Skeletal muscle satellite cell (primary cell): ENCODE measurements at regions not wholly inside any gene's neighbourhood (a gene's known extent, or its start where the extent isn't known, plus 50 kb on each side); places are given as distances from the start of the nearest gene placed in this dataset.
A peak's percentile ranks its signal among the peaks of the same experiment; 100 is the strongest.

Source experiments
- H3K27me3 ChIP-seq: 2 replicates; pipeline ENCODE4 v1.7.0; 2013; ENCODE audit warnings: low read length; ENCODE audit not compliant: control insufficient read depth, insufficient read depth
- H3K36me3 ChIP-seq: 2 replicates; pipeline ENCODE4 v1.7.0; 2013; ENCODE audit warnings: mild to moderate bottlenecking, control low read depth, low read length; ENCODE audit not compliant: insufficient read depth
- H3K4me1 ChIP-seq: 2 replicates; pipeline ENCODE4 v1.7.0; 2013; ENCODE audit warnings: low read length; ENCODE audit not compliant: control insufficient read depth, insufficient read depth
- H3K4me2 ChIP-seq: 2 replicates; pipeline ENCODE4 v1.7.0; 2013; ENCODE audit warnings: mild to moderate bottlenecking, low read length
- H3K4me3 ChIP-seq: 2 replicates; pipeline ENCODE4 v1.7.0; 2013; ENCODE audit warnings: low read length
- H3K9ac ChIP-seq: 2 replicates; pipeline ENCODE4 v1.7.0; 2013; ENCODE audit warnings: mild to moderate bottlenecking, low read depth, low read length, moderate library complexity
- H3K9me3 ChIP-seq: replicated peaks from 2 replicates; pipeline ENCODE4 v1.7.0; 2013; ENCODE audit warnings: mild to moderate bottlenecking, control low read depth, low read length

- no peaks in the 10 kb centered on the region for H3K36me3 ChIP-seq
- H3K9ac ChIP-seq = no peak overlapping the region
- H3K4me1 ChIP-seq = peaks cover 48% of the 10 kb centered on the region
- no peak overlapping the region for H3K4me3 ChIP-seq
- no peaks in the 10 kb centered on the region for H3K27me3 ChIP-seq
- no peaks in the 10 kb centered on the region for H3K9me3 ChIP-seq
- peak overlapping the region; percentile 19 for H3K4me2 ChIP-seq
Measured at GRCh38 chr15:70267306-70267705, 169.6 kb upstream of the TLE3 start.

- no peaks in the 10 kb centered on the region for H3K9me3 ChIP-seq
- no peaks in the 10 kb centered on the region for H3K36me3 ChIP-seq
- H3K27me3 ChIP-seq = no peaks in the 10 kb centered on the region
- peaks cover 42% of the 10 kb centered on the region for H3K4me1 ChIP-seq
- no peak overlapping the region for H3K9ac ChIP-seq
- no peak overlapping the region for H3K4me3 ChIP-seq
- peak overlapping the region; percentile 19 for H3K4me2 ChIP-seq
Measured at GRCh38 chr15:70266412-70267121, 168.8 kb upstream of the TLE3 start.

GRCh38 chr15:70265986-70266385 lies 168.3 kb upstream of the TLE3 start:
- H3K4me1 ChIP-seq = peaks cover 38% of the 10 kb centered on the region
- H3K9ac ChIP-seq = no peak overlapping the region
- no peaks in the 10 kb centered on the region for H3K9me3 ChIP-seq
- no peak overlapping the region for H3K4me2 ChIP-seq
- H3K4me3 ChIP-seq = no peak overlapping the region
- no peaks in the 10 kb centered on the region for H3K27me3 ChIP-seq
- H3K36me3 ChIP-seq = no peaks in the 10 kb centered on the region

GRCh38 chr15:70265466-70265978 lies 167.8 kb upstream of the TLE3 start:
- Histone ChIP-seq H3K36me3 (no peaks in the 10 kb centered on the region), H3K9me3 (no peaks in the 10 kb centered on the region), H3K4me3 (no peak overlapping the region), H3K9ac (no peak overlapping the region), H3K4me2 (no peak overlapping the region), H3K27me3 (no peaks in the 10 kb centered on the region), H3K4me1 (peaks cover 33% of the 10 kb centered on the region)

- Histone ChIP-seq H3K36me3 (no peaks in the 10 kb centered on the region), H3K4me2 (no peak overlapping the region), H3K4me1 (peaks cover 29% of the 10 kb centered on the region), H3K27me3 (no peaks in the 10 kb centered on the region), H3K4me3 (no peak overlapping the region), H3K9ac (no peak overlapping the region), H3K9me3 (no peaks in the 10 kb centered on the region)
Measured at GRCh38 chr15:70264738-70265465, 167.2 kb upstream of the TLE3 start.

- H3K4me2 ChIP-seq = no peak overlapping the region
- no peak overlapping the region for H3K4me3 ChIP-seq
- H3K36me3 ChIP-seq = no peaks in the 10 kb centered on the region
- peaks cover 31% of the 10 kb centered on the region for H3K4me1 ChIP-seq
- no peaks in the 10 kb centered on the region for H3K9me3 ChIP-seq
- no peak overlapping the region for H3K9ac ChIP-seq
- no peaks in the 10 kb centered on the region for H3K27me3 ChIP-seq
Measured at GRCh38 chr15:70264014-70264582, 166.4 kb upstream of the TLE3 start.

DNA sequence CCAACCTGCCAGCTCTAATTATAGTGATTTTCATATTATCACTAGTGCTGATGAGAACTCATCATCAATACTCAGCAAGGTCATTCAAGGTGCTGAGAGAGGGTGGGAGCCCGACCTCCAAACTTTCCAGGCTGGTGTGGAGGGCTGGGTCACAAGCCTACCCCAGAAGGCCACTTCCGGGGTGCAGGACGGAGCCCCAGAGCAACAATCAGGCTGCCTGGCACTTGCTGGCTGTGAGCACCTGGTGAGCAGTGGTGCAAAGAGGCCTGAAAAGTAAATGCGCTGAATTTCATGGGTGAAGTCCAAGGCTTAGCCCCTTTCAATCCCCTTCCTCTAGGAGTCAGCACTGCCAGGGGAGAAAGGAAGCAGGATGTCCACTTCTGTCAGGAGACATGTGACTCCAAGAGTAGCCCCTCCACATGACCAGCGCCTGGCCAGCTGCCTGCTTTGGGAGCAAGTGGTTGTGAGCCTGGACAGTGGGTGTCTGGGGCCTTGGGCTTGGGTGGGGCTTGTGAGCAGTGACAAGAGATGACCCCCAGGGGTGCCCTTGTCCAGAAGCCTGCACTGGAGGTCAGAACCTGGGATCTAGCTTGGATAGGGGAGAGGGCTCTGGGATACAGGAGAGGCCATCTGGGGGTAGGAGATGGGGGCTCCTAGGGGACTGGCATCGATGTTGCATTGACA lies 165.0 kb upstream of the TLE3 start:
- Histone ChIP-seq H3K9ac (no peak overlapping the region), H3K9me3 (no peaks in the 10 kb centered on the region), H3K36me3 (no peaks in the 10 kb centered on the region), H3K27me3 (peaks cover 4% of the 10 kb centered on the region), H3K4me3 (no peak overlapping the region), H3K4me2 (no peak overlapping the region), H3K4me1 (peaks cover 34% of the 10 kb centered on the region)

DNA sequence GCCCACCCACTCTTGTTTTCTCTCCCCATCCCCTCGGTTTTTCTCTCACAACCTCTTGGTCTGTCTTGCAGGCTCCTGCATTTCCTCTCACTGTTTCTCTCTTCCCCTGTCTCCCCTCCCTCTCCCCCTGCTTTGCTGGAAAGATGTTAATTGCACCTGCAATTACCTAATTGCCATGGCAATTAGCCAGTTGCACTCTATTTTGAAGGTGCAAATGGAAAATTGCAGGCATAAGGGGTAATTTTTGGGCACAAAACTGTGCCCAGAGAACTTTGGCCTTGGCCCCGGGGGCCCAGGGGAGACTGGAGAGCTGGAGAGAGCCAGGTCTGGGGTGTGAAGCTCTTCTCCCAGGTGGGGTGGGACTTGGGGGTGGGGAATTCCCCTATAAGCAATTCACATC lies 164.5 kb upstream of the TLE3 start:
- Histone ChIP-seq H3K36me3 (no peaks in the 10 kb centered on the region), H3K9me3 (no peaks in the 10 kb centered on the region), H3K4me3 (no peak overlapping the region), H3K9ac (no peak overlapping the region), H3K27me3 (peaks cover 5% of the 10 kb centered on the region), H3K4me2 (no peak overlapping the region), H3K4me1 (peaks cover 28% of the 10 kb centered on the region)

DNA sequence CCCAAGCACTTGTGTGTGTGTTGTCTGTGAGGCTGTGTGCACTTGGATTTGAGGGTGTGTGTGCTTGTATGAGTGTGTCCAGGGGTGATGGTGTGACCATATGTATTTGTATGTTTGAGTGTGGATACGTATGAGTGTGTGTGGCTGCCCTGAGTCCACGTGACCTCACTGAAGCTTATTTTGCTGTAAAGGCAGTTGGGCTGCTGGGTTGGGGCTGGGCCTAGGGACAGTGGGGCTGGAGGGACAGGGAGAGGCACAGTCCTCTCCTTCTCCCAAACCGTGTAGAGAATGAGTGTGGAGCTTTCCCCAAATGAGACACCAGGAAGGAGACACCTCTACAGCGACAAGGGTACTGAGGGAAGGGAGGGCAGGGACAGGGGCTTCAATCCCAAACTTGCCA lies 163.4 kb upstream of the TLE3 start:
- H3K4me3 ChIP-seq = no peak overlapping the region

DNA sequence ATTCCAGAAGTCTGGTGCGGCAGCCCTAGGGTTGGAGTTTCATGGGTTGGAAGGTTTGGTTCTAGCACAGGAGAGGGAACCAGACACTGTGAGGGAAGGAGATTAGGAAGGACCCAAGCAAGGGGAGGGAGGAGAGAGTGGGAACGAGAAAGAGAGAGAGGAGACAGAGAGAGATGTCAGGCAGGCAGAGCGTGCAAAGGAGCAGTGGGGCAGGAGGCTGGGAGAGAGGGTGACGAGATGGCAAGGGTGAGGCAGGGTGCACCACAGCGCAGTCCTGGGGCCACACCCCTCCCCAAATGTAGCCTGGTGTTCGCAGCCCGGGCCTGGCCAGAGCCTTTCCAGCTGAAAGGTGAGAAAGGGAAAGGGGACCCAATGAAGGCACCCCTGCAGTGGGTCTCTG lies 162.9 kb upstream of the TLE3 start:
- no peak overlapping the region for H3K4me2 ChIP-seq
- no peak overlapping the region for H3K4me3 ChIP-seq
- peaks cover 16% of the 10 kb centered on the region for H3K27me3 ChIP-seq
- no peaks in the 10 kb centered on the region for H3K9me3 ChIP-seq
- H3K36me3 ChIP-seq = no peaks in the 10 kb centered on the region
- no peak overlapping the region for H3K9ac ChIP-seq
- peaks cover 19% of the 10 kb centered on the region for H3K4me1 ChIP-seq

More for the DNA sequence above, 163.4 kb upstream of the TLE3 start:
- H3K4me1 ChIP-seq = peaks cover 19% of the 10 kb centered on the region
- no peaks in the 10 kb centered on the region for H3K36me3 ChIP-seq
- H3K9ac ChIP-seq = no peak overlapping the region
- no peaks in the 10 kb centered on the region for H3K9me3 ChIP-seq
- peaks cover 15% of the 10 kb centered on the region for H3K27me3 ChIP-seq
- no peak overlapping the region for H3K4me2 ChIP-seq
